ENCODE measurements at regions not wholly inside any gene's neighbourhood (a gene's known extent, or its start where the extent isn't known, plus 50 kb on each side); places are given as distances from the start of the nearest gene placed in this dataset.

DNA sequence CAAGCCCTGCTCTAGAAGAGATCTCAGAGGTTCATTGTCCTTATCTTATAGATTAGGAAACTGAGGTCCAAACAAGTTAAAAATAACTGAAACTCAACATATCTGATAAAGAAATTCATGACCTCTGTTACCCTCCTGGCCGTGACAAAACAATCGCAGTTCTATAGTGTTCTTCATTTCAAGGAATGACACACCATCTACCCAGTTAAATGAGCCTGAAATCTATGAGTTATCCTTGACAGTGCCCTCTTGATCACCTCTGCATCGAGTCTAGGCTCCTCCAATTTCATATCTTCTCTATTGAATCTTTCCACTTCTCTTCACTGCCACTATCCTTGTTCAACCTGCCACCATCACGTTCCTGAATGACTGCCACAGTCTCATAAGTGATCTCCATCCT, 325.3 kb upstream of the TEX13C start:
- TF ChIP-seq ZFX (IDR thresholded peaks at IDR 0.05) (no peak), CTCF (conservative IDR thresholded peaks at IDR 0.05) (no peak)
- H3K27ac ChIP-seq, result no peak overlapping the region

DNA sequence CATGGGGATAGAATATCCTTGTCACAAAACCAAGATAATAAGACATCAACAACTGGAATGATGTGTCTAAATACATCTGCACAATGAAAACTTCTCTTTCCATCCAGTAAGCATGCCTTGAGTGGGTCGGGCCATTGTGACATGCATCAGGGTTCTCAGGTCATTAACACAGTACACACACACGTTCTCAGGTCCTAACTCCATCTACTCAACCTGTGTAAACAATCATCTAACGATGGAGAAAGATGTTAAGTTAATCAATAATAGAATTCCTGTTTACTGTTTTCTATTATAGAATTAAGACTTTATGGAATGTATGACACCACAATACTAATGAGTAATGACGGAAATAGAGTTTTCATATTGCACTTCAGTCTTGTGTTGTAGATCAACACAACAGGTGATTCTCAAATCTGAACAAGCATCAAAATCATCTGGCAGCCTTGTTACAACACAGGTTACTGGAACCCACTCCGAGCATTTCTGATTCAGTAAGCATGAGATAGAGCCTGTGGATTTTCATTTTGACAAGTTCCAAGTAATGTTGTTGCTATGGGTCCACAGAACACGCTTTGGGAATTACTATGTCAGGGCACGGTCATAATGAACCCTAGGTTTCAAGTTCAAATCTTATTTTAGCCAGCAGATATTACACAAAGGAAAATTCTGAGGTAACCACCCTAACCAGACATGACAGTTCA, 315.8 kb upstream of the TEX13C start:
- TF ChIP-seq CTCF (conservative IDR thresholded peaks at IDR 0.05) (no peak), ZFX (IDR thresholded peaks at IDR 0.05) (no peak)
- no peak overlapping the region for H3K27ac ChIP-seq

DNA sequence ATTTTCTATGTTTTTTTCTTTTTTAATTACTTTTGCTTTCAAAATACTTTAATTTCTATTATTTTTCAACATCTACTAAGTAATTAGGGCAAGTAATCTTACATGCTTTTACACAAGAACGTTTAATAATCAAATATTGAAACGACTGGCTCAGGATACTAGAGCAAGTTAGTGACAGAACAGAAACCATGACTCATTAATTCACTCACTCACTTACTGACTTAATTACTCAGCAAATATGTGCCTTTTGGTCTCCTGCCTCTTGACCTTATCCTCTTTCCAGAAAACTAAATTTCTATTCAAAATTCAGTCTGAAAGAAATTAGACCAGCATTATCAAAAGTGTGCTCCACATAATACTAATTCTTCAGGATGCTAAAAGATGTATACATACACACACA, 314.9 kb upstream of the TEX13C start:
- TF ChIP-seq ZFX (IDR thresholded peaks at IDR 0.05) (no peak), CTCF (conservative IDR thresholded peaks at IDR 0.05) (no peak)
- H3K27ac ChIP-seq, result no peak overlapping the region

- no peak overlapping the region for H3K27ac ChIP-seq
Observed at GRCh38 chrX:125005863-125006262, 313.8 kb upstream of the TEX13C start.

DNA sequence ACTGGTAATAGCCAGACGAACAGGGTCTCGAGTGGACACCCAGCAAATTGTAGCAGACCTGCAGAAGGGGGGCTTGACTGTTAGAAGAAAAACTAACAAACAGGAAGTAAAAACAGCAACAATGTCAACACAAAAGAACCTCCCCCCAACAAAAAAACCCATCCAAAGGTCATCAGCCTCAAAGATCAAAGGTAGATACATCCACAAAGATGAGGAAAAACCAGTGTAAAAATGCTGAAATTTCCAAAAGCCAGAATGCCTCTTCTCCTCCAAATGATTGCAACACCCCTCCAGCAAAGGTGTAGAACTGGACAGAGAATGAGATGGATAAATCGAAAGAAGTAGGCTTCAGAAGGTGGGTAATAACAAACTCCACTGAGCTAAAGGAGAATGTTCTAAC, 313.0 kb upstream of the TEX13C start:
- TF ChIP-seq CTCF (conservative IDR thresholded peaks at IDR 0.05) (no peak), ZFX (IDR thresholded peaks at IDR 0.05) (no peak)

More at GRCh38 chrX:125005863-125006262, 313.8 kb upstream of the TEX13C start:
- TF ChIP-seq ZFX (IDR thresholded peaks at IDR 0.05) (no peak), CTCF (conservative IDR thresholded peaks at IDR 0.05) (no peak)

DNA sequence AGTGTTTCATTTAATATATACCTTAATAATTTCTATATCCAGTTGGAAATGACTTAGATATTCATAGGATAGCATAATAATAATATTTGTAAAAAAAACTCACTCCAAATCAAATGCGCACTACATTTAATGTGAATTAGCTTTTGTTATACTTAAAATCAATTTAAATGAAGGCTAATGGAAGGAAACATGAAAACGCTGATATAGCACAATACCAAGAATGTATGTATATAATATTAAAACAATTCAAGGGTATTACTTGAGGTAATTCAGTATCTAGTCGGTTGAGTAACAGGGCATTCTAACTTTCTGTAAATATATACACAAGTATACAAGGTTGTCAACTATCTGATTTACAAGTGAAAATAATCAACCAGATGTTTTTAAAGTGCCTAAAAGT, 307.1 kb upstream of the TEX13C start:
- no peak for TF ChIP-seq ZFX (IDR thresholded peaks at IDR 0.05)
- TF ChIP-seq CTCF (conservative IDR thresholded peaks at IDR 0.05), result no peak
- no peak overlapping the region for H3K27ac ChIP-seq

More for the DNA sequence above, 313.0 kb upstream of the TEX13C start:
- H3K27ac ChIP-seq, result no peak overlapping the region

DNA sequence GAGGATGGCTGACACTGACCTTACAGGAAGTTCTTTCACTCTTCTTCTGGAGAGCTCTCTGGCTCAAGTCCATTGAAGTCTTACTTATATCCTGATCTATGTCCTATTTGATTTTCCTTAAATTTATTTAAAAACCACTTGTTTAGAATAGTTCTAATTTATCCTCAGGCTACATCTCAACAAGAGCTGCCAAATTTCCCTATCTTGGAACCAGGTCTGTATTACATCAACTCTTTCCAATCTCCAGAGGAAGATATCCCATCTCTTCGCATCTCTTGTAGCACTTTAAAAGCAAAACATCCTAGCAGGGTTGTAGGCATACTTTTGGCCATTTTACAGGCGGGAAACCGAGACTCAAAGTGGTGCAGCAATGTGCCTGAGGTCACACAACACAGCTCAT, 290.5 kb upstream of the TEX13C start:
- H3K27ac ChIP-seq, result no peak overlapping the region
- no peak for TF ChIP-seq CTCF (conservative IDR thresholded peaks at IDR 0.05)
- no peak for TF ChIP-seq ZFX (IDR thresholded peaks at IDR 0.05)
